Erythroblast (primary cell): ENCODE measurements at regions not wholly inside any gene's neighbourhood (a gene's known extent, or its start where the extent isn't known, plus 50 kb on each side); places are given as distances from the start of the nearest gene placed in this dataset.

Experiments used
- GATA1 ChIP-seq: IDR thresholded peaks from 2 replicates; pipeline ENCODE4 v1.6.1; 2011; ENCODE audit warnings: low read depth, mild to moderate bottlenecking, control low read depth, low read length, moderate library complexity
- POLR2A ChIP-seq: IDR thresholded peaks from 2 replicates; pipeline ENCODE4 v1.6.1; 2011; ENCODE audit warnings: mild to moderate bottlenecking, low read length

DNA sequence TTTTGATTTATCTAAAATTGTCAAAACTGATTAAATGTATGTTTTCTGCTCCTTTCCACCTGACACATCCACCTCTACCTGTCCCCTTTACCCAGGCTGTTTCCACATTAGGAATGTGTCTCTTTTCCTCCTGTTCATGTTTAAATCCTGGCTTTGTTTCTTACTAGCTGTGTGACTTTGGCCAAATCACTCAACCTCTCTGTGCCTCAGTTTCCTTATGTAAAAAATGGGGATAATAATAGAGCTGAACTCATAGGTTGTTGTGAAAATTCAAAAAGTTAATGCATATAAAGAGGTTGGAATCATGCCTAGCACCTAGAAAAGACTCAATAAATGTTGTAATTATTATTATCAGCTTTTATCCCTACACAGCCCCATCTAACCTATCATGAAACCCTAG, 136.8 kb downstream of the NXPE2 start:
- TF ChIP-seq POLR2A (no peak), GATA1 (no peak)
